MM.1S (cell line): ENCODE measurements at regions not wholly inside any gene's neighbourhood (a gene's known extent, or its start where the extent isn't known, plus 50 kb on each side); places are given as distances from the start of the nearest gene placed in this dataset.
"Not testable (repeated sequence)": the region's sequence is repeated elsewhere in the genome, so short reads cannot be mapped to it uniquely, and the experiment has no call there.

Source experiments
- DNase-seq: peaks from one replicate; pipeline ENCODE4 v3.0.0-alpha.2; 2015
- H2AFZ ChIP-seq: fragments of 300-600 bp; sonication (generic); 2 replicates; pipeline ENCODE4 v1.6.0; 2016; ENCODE audit warnings: antibody characterized with exemption, low read length
- H3F3A ChIP-seq: fragments of 300-600 bp; sonication (generic); 2 replicates; pipeline ENCODE4 v1.6.1; 2016; ENCODE audit warnings: mild to moderate bottlenecking, antibody characterized with exemption, low read length, moderate library complexity, mixed read lengths; ENCODE audit not compliant: insufficient read depth
- H3K27ac ChIP-seq: fragments of 300-600 bp; sonication (generic); 2 replicates; pipeline ENCODE4 v1.5.1; 2016; ENCODE audit warnings: mild to moderate bottlenecking, low read length
- H3K27me3 ChIP-seq: fragments of 300-600 bp; sonication (generic); replicated peaks from 2 replicates; pipeline ENCODE4 v1.6.0; 2016; ENCODE audit warnings: low read length; ENCODE audit not compliant: insufficient read depth
- H3K36me3 ChIP-seq: fragments of 300-600 bp; sonication (generic); replicated peaks from 2 replicates; pipeline ENCODE4 v1.6.1; 2016; ENCODE audit warnings: mild to moderate bottlenecking, low read length, mixed read lengths; ENCODE audit not compliant: insufficient read depth
- H3K4me1 ChIP-seq: fragments of 300-600 bp; sonication (generic); 2 replicates; pipeline ENCODE4 v1.6.1; 2016; ENCODE audit warnings: low read length, mixed read lengths
- H3K4me2 ChIP-seq: fragments of 300-600 bp; sonication (generic); 2 replicates; pipeline ENCODE4 v1.6.0; 2016; ENCODE audit warnings: low read depth, low read length
- H3K4me3 ChIP-seq: fragments of 300-600 bp; sonication (generic); 2 replicates; pipeline ENCODE4 v1.5.1; 2016; ENCODE audit warnings: low read length, mixed read lengths
- H3K79me2 ChIP-seq: fragments of 300-600 bp; sonication (generic); 2 replicates; pipeline ENCODE4 v1.6.1; 2016; ENCODE audit warnings: mixed run types, low read length, mixed read lengths
- H3K9ac ChIP-seq: fragments of 300-600 bp; sonication (generic); 2 replicates; pipeline ENCODE4 v1.6.1; 2016; ENCODE audit warnings: low read length, mixed read lengths
- H3K9me2 ChIP-seq: fragments of 300-600 bp; sonication (generic); replicated peaks from 2 replicates; pipeline ENCODE4 v1.6.1; 2016; ENCODE audit warnings: mild to moderate bottlenecking, low read length, mixed read lengths; ENCODE audit not compliant: insufficient read depth
- H3K9me3 ChIP-seq: fragments of 300-600 bp; sonication (generic); replicated peaks from 2 replicates; pipeline ENCODE4 v1.6.1; 2016; ENCODE audit warnings: mild to moderate bottlenecking, low read length, mixed read lengths; ENCODE audit not compliant: insufficient read depth
- H4K20me1 ChIP-seq: fragments of 300-600 bp; sonication (generic); 2 replicates; pipeline ENCODE4 v1.6.1; 2016; ENCODE audit warnings: mild to moderate bottlenecking, low read length, moderate library complexity, mixed read lengths; ENCODE audit not compliant: insufficient read depth
- CTCF ChIP-seq: fragments of 300-600 bp; sonication (generic); IDR thresholded peaks from 2 replicates; pipeline ENCODE4 v1.5.1; 2016; ENCODE audit warnings: antibody characterized with exemption, low read length, mixed read lengths
- EZH2 ChIP-seq: fragments of 300-600 bp; sonication (generic); optimal IDR thresholded peaks from 2 replicates; pipeline ENCODE3; 2017; ENCODE audit warnings: low read depth, mild to moderate bottlenecking, antibody characterized with exemption, low read length, mixed read lengths
- EZH2phosphoT487 ChIP-seq: fragments of 300-600 bp; sonication (generic); IDR thresholded peaks from 2 replicates; pipeline ENCODE4 v1.6.1; 2018; ENCODE audit warnings: antibody characterized with exemption, low read length

GRCh38 chr10:77721815-77722214, 84.2 kb upstream of the KCNMA1 start:
- Histone ChIP-seq H3K4me2 (no peak overlapping the region), H3K9me2 (no peaks in the 10 kb centered on the region), H3K79me2 (no peaks in the 10 kb centered on the region), H3K9ac (no peak overlapping the region), H3K4me3 (no peak overlapping the region), H3K27me3 (no peaks in the 10 kb centered on the region), H3K36me3 (no peaks in the 10 kb centered on the region), H4K20me1 (no peaks in the 10 kb centered on the region), H3F3A (no peaks in the 10 kb centered on the region), H2AFZ (no peak overlapping the region), H3K9me3 (no peaks in the 10 kb centered on the region), H3K27ac (no peak overlapping the region), H3K4me1 (no peaks in the 10 kb centered on the region)
- TF ChIP-seq CTCF (no peak), EZH2 (no peak), EZH2phosphoT487 (no peak)
- DNase-seq: no peak

DNA sequence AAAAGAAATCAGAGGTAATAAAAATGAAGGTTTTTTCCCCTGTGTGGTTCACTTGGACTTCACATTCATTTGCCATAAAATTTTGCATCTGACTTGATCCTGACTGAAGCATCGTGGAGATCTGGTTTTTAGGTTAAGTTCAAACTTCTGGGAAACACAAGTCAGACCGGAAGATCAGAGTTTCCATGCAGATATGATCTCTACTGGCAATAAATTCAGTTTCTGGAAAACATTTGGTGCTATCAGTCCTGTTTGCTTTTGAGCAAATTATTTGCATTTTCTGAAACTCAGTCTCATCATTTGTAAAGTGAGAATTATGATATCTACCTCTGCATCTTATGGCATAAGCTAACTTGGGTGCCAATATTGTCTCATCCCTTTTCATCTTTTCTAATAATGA, 81.3 kb upstream of the KCNMA1 start:
- H3K9me3 ChIP-seq: no peaks in the 10 kb centered on the region
- H3K9me2 ChIP-seq: no peaks in the 10 kb centered on the region
- no peak overlapping the region for H3K27ac ChIP-seq
- no peaks in the 10 kb centered on the region for H3K36me3 ChIP-seq
- no peak for DNase-seq
- H3F3A ChIP-seq: no peaks in the 10 kb centered on the region
- H3K4me1 ChIP-seq: no peaks in the 10 kb centered on the region
- no peaks in the 10 kb centered on the region for H3K79me2 ChIP-seq
- TF ChIP-seq EZH2phosphoT487 (no peak), EZH2 (no peak), CTCF (no peak)
- no peak overlapping the region for H2AFZ ChIP-seq
- no peak overlapping the region for H3K4me3 ChIP-seq
- no peaks in the 10 kb centered on the region for H3K27me3 ChIP-seq
- H3K4me2 ChIP-seq: no peak overlapping the region
- H3K9ac ChIP-seq: no peak overlapping the region
- no peaks in the 10 kb centered on the region for H4K20me1 ChIP-seq

GRCh38 chr10:77718312-77718711, 80.7 kb upstream of the KCNMA1 start:
- H2AFZ ChIP-seq, H3K9me2 ChIP-seq, DNase-seq, H3F3A ChIP-seq, H3K27me3 ChIP-seq, H3K79me2 ChIP-seq, H3K9me3 ChIP-seq, H3K4me2 ChIP-seq, H3K4me3 ChIP-seq, H3K9ac ChIP-seq, H3K36me3 ChIP-seq, H3K27ac ChIP-seq, H4K20me1 ChIP-seq, H3K4me1 ChIP-seq: not testable (repeated sequence)

DNA sequence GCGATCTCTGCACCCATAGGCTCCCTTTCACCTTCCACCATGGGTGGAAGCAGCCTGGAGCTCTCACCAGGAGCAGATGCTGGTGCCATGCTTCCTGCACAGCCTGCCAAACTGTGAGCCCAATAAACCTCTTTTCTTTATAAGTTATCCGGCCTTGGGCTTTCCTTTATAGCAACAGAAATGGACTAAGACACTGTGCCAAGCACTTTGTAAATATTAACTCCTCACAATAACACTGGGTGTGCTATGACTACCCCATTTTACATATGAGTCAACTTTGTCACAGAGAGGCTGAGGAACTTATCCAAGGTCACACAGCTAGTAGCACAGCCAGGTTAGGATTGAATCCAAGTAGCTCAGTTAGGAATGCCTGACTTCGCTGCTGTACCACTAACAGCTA, 79.7 kb upstream of the KCNMA1 start:
- DNase-seq: no peak
- Histone ChIP-seq H3K9me2 (no peaks in the 10 kb centered on the region), H3K27ac (no peak overlapping the region), H3K4me2 (no peak overlapping the region), H3K4me1 (no peaks in the 10 kb centered on the region), H3F3A (no peaks in the 10 kb centered on the region), H3K79me2 (no peaks in the 10 kb centered on the region), H3K9ac (no peak overlapping the region), H3K4me3 (no peak overlapping the region), H4K20me1 (no peaks in the 10 kb centered on the region), H3K36me3 (no peaks in the 10 kb centered on the region), H2AFZ (no peak overlapping the region), H3K9me3 (no peaks in the 10 kb centered on the region), H3K27me3 (no peaks in the 10 kb centered on the region)
- no peak for TF ChIP-seq EZH2
- TF ChIP-seq EZH2phosphoT487: no peak
- TF ChIP-seq CTCF: no peak
